ENCODE measurements at regions not wholly inside any gene's neighbourhood (a gene's known extent, or its start where the extent isn't known, plus 50 kb on each side); places are given as distances from the start of the nearest gene placed in this dataset.

- Histone ChIP-seq H3K9me3 (ENCODE audit: control insufficient read depth in 2 of 2, low read length in 2 of 2) (no peaks in the 10 kb centered on the region), H3K27me3 (ENCODE audit: control insufficient read depth, insufficient read depth, low read length) (no peaks in the 10 kb centered on the region), H3K4me3 (ENCODE audit: low read depth, low read length) (no peak overlapping the region), H3K4me1 (ENCODE audit: control insufficient read depth, insufficient read depth, low read length, poor library complexity, severe bottlenecking) (peaks cover 30% of the 10 kb centered on the region), H3K27ac (ENCODE audit: insufficient read depth, low read length, poor library complexity, severe bottlenecking) (no peak overlapping the region), H3K36me3 (ENCODE audit: control insufficient read depth, insufficient read depth, low read length) (no peaks in the 10 kb centered on the region)
- H3K36me3 Mint-ChIP-seq: no peaks in the 10 kb centered on the region
- no peak overlapping the region for H3K4me3 Mint-ChIP-seq
- peak overlapping the region; percentile 2 to 90 (median 77) for H3K27ac Mint-ChIP-seq
- no peaks in the 10 kb centered on the region for H3K27me3 Mint-ChIP-seq
- no peak for DNase-seq
- peaks cover 0 to 3% (median 0%) of the 10 kb centered on the region in 7 donors for H3K9me3 Mint-ChIP-seq
- no peak for ATAC-seq (ENCODE audit: low read depth in 2 of 2)
- peaks cover 29 to 63% (median 47%) of the 10 kb centered on the region in 4 donors for H3K4me1 Mint-ChIP-seq
Observed at GRCh38 chr6:137801352-137802114, 65.5 kb upstream of the TNFAIP3 start.

- H3K4me3 ChIP-seq (ENCODE audit: low read depth, low read length): no peak overlapping the region
- Mint-ChIP-seq H3K27me3 (no peaks in the 10 kb centered on the region), H3K36me3 (no peaks in the 10 kb centered on the region), H3K4me1 (peaks cover 35 to 70% (median 52%) of the 10 kb centered on the region in 4 donors), H3K9me3 (peaks cover 0 to 4% (median 2%) of the 10 kb centered on the region in 7 donors), H3K27ac (no peak overlapping the region), H3K4me3 (no peak overlapping the region)
- no peak overlapping the region for H3K27ac ChIP-seq (ENCODE audit: insufficient read depth, low read length, poor library complexity, severe bottlenecking)
- H3K27me3 ChIP-seq (ENCODE audit: control insufficient read depth, insufficient read depth, low read length): no peaks in the 10 kb centered on the region
- ATAC-seq (ENCODE audit: low read depth in 2 of 2): no peak
- no peaks in the 10 kb centered on the region for H3K9me3 ChIP-seq (ENCODE audit: control insufficient read depth in 2 of 2, low read length in 2 of 2)
- H3K36me3 ChIP-seq (ENCODE audit: control insufficient read depth, insufficient read depth, low read length): no peaks in the 10 kb centered on the region
- DNase-seq: no peak
- H3K4me1 ChIP-seq (ENCODE audit: control insufficient read depth, insufficient read depth, low read length, poor library complexity, severe bottlenecking): peaks cover 33% of the 10 kb centered on the region
Observed at GRCh38 chr6:137802408-137803182, 64.5 kb upstream of the TNFAIP3 start.

- ATAC-seq (ENCODE audit: low read depth in 2 of 2) (no peak), DNase-seq (no peak)
- peaks cover 0 to 4% (median 2%) of the 10 kb centered on the region in 7 donors for H3K9me3 Mint-ChIP-seq
- Histone ChIP-seq H3K9me3 (ENCODE audit: control insufficient read depth in 2 of 2, low read length in 2 of 2) (no peaks in the 10 kb centered on the region), H3K36me3 (ENCODE audit: control insufficient read depth, insufficient read depth, low read length) (no peaks in the 10 kb centered on the region), H3K27me3 (ENCODE audit: control insufficient read depth, insufficient read depth, low read length) (no peaks in the 10 kb centered on the region), H3K4me1 (ENCODE audit: control insufficient read depth, insufficient read depth, low read length, poor library complexity, severe bottlenecking) (peaks cover 27% of the 10 kb centered on the region), H3K27ac (ENCODE audit: insufficient read depth, low read length, poor library complexity, severe bottlenecking) (peak overlapping the region; percentile 43), H3K4me3 (ENCODE audit: low read depth, low read length) (peak overlapping the region; percentile 3)
- peak overlapping the region in 2 of 4 donors; percentile 15 to 49 for H3K4me3 Mint-ChIP-seq
- H3K27ac Mint-ChIP-seq: peak overlapping the region; percentile 66 to 87 (median 86)
- peaks cover 33 to 57% (median 41%) of the 10 kb centered on the region in 4 donors for H3K4me1 Mint-ChIP-seq
- no peaks in the 10 kb centered on the region for H3K36me3 Mint-ChIP-seq
- H3K27me3 Mint-ChIP-seq: no peaks in the 10 kb centered on the region
Observed at GRCh38 chr6:137804637-137805036, 62.4 kb upstream of the TNFAIP3 start.

GRCh38 chr6:137805622-137806021, 61.4 kb upstream of the TNFAIP3 start:
- no peak overlapping the region for H3K4me3 ChIP-seq (ENCODE audit: low read depth, low read length)
- no peak overlapping the region for H3K27ac ChIP-seq (ENCODE audit: insufficient read depth, low read length, poor library complexity, severe bottlenecking)
- H3K9me3 ChIP-seq (ENCODE audit: control insufficient read depth in 2 of 2, low read length in 2 of 2): no peaks in the 10 kb centered on the region
- no peak for DNase-seq
- Mint-ChIP-seq H3K4me1 (peaks cover 24 to 56% (median 38%) of the 10 kb centered on the region in 4 donors), H3K9me3 (peaks cover 0 to 4% (median 2%) of the 10 kb centered on the region in 7 donors), H3K36me3 (no peaks in the 10 kb centered on the region), H3K4me3 (no peak overlapping the region), H3K27me3 (no peaks in the 10 kb centered on the region), H3K27ac (peak overlapping the region in 2 of 3 donors; percentile 66 to 87)
- H3K27me3 ChIP-seq (ENCODE audit: control insufficient read depth, insufficient read depth, low read length): no peaks in the 10 kb centered on the region
- H3K4me1 ChIP-seq (ENCODE audit: control insufficient read depth, insufficient read depth, low read length, poor library complexity, severe bottlenecking): peaks cover 21% of the 10 kb centered on the region
- no peak for ATAC-seq (ENCODE audit: low read depth in 2 of 2)
- no peaks in the 10 kb centered on the region for H3K36me3 ChIP-seq (ENCODE audit: control insufficient read depth, insufficient read depth, low read length)

- Mint-ChIP-seq H3K4me3 (peak overlapping the region in 1 of 4 donors; percentile 11), H3K27ac (peak overlapping the region; percentile 87 to 90 (median 89)), H3K27me3 (no peaks in the 10 kb centered on the region), H3K4me1 (peaks cover 34 to 61% (median 47%) of the 10 kb centered on the region in 4 donors), H3K36me3 (no peaks in the 10 kb centered on the region), H3K9me3 (peaks cover 0 to 4% (median 2%) of the 10 kb centered on the region in 7 donors)
- no peaks in the 10 kb centered on the region for H3K27me3 ChIP-seq (ENCODE audit: control insufficient read depth, insufficient read depth, low read length)
- no peak for ATAC-seq (ENCODE audit: low read depth in 2 of 2)
- H3K4me3 ChIP-seq (ENCODE audit: low read depth, low read length): peak overlapping the region; percentile 14
- no peaks in the 10 kb centered on the region for H3K9me3 ChIP-seq (ENCODE audit: control insufficient read depth in 2 of 2, low read length in 2 of 2)
- peaks cover 33% of the 10 kb centered on the region for H3K4me1 ChIP-seq (ENCODE audit: control insufficient read depth, insufficient read depth, low read length, poor library complexity, severe bottlenecking)
- peak overlapping the region; percentile 47 for H3K27ac ChIP-seq (ENCODE audit: insufficient read depth, low read length, poor library complexity, severe bottlenecking)
- H3K36me3 ChIP-seq (ENCODE audit: control insufficient read depth, insufficient read depth, low read length): no peaks in the 10 kb centered on the region
- no peak for DNase-seq
Observed at GRCh38 chr6:137806914-137807682, 60.0 kb upstream of the TNFAIP3 start.

GRCh38 chr6:137808191-137808590, 58.9 kb upstream of the TNFAIP3 start:
- peaks cover 0 to 4% (median 2%) of the 10 kb centered on the region in 7 donors for H3K9me3 Mint-ChIP-seq

GRCh38 chr6:137808836-137809315, 58.2 kb upstream of the TNFAIP3 start:
- H3K4me1 ChIP-seq (ENCODE audit: control insufficient read depth, insufficient read depth, low read length, poor library complexity, severe bottlenecking): peaks cover 33% of the 10 kb centered on the region
- H3K4me3 ChIP-seq (ENCODE audit: low read depth, low read length): no peak overlapping the region
- peak overlapping the region; percentile 32 to 97 (median 79) for H3K27ac Mint-ChIP-seq
- H3K9me3 Mint-ChIP-seq: peaks cover 0 to 4% (median 0%) of the 10 kb centered on the region in 7 donors
- no peaks in the 10 kb centered on the region for H3K36me3 Mint-ChIP-seq
- no peaks in the 10 kb centered on the region for H3K27me3 Mint-ChIP-seq
- DNase-seq: no peak
- no peak overlapping the region for H3K4me3 Mint-ChIP-seq
- no peaks in the 10 kb centered on the region for H3K27me3 ChIP-seq (ENCODE audit: control insufficient read depth, insufficient read depth, low read length)
- H3K4me1 Mint-ChIP-seq: peaks cover 39 to 59% (median 51%) of the 10 kb centered on the region in 4 donors
- no peak overlapping the region for H3K27ac ChIP-seq (ENCODE audit: insufficient read depth, low read length, poor library complexity, severe bottlenecking)
- H3K9me3 ChIP-seq (ENCODE audit: control insufficient read depth in 2 of 2, low read length in 2 of 2): no peaks in the 10 kb centered on the region
- ATAC-seq (ENCODE audit: low read depth in 2 of 2): no peak
- H3K36me3 ChIP-seq (ENCODE audit: control insufficient read depth, insufficient read depth, low read length): no peaks in the 10 kb centered on the region

More at GRCh38 chr6:137808191-137808590, 58.9 kb upstream of the TNFAIP3 start:
- Histone ChIP-seq H3K36me3 (ENCODE audit: control insufficient read depth, insufficient read depth, low read length) (no peaks in the 10 kb centered on the region), H3K27me3 (ENCODE audit: control insufficient read depth, insufficient read depth, low read length) (no peaks in the 10 kb centered on the region), H3K9me3 (ENCODE audit: control insufficient read depth in 2 of 2, low read length in 2 of 2) (no peaks in the 10 kb centered on the region), H3K4me3 (ENCODE audit: low read depth, low read length) (no peak overlapping the region), H3K27ac (ENCODE audit: insufficient read depth, low read length, poor library complexity, severe bottlenecking) (no peak overlapping the region), H3K4me1 (ENCODE audit: control insufficient read depth, insufficient read depth, low read length, poor library complexity, severe bottlenecking) (peaks cover 33% of the 10 kb centered on the region)
- ATAC-seq (ENCODE audit: low read depth in 2 of 2) (no peak), DNase-seq (no peak)
- Mint-ChIP-seq H3K36me3 (no peaks in the 10 kb centered on the region), H3K4me1 (peaks cover 39 to 63% (median 52%) of the 10 kb centered on the region in 4 donors), H3K27me3 (no peaks in the 10 kb centered on the region), H3K4me3 (no peak overlapping the region), H3K27ac (peak overlapping the region in 2 of 3 donors; percentile 26 to 89)
